ENCODE measurements at regions not wholly inside any gene's neighbourhood (a gene's known extent, or its start where the extent isn't known, plus 50 kb on each side); places are given as distances from the start of the nearest gene placed in this dataset.

- TF ChIP-seq CTCF (IDR thresholded peaks at IDR 0.05) (no peak), POLR2A (IDR thresholded peaks at IDR 0.05) (no peak)
Observed at GRCh38 chr16:9327253-9327652, 235.8 kb downstream of the HAPSTR1 start.
